ENCODE measurements at regions not wholly inside any gene's neighbourhood (a gene's known extent, or its start where the extent isn't known, plus 50 kb on each side); places are given as distances from the start of the nearest gene placed in this dataset.
"Not testable (repeated sequence)": the region's sequence is repeated elsewhere in the genome, so short reads cannot be mapped to it uniquely, and the experiment has no call there.

DNA sequence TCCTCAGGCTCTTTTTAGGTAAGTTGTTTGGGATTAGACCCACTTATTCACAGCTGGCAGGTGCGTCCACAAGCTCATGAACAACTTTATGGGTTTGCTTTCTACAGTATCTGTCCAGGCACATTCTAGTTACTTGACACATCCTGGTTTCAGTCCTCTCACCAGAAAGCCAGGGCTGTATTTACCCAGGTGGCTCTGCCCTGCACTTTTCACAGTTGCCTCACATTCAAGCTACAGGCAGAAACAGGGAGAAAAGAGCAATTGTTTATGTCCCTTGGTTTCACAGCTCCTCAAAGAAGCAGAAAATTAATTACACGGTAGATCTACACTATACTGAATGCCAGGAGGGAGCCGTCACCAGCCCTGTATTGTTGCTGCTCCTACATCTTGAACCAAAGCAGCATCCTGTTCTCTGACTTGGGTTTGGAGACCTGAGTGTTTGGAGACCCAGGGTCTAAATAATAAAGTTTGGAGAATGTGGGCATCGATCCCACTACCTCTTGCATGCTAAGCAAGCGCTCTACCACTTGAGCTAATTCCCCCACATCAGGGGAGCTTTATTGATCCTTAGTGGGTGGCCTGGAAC is 159.2 kb upstream of the ZNF322 start:
- H3K36me3 ChIP-seq (ENCODE audit: control insufficient read depth in 1 of 2, insufficient read depth in 2 of 2, low read length in 2 of 2); H3K4me3 ChIP-seq (ENCODE audit: low read depth in 1 of 2, low read length in 2 of 2); H3K9me3 ChIP-seq (ENCODE audit: control insufficient read depth in 1 of 2, low read length in 2 of 2); H3K27me3 ChIP-seq (ENCODE audit: low read depth, low read length); H3K27ac ChIP-seq (ENCODE audit: low read length); H3K4me1 ChIP-seq (ENCODE audit: control insufficient read depth in 1 of 2, insufficient read depth in 2 of 2, low read length in 2 of 2): not testable (repeated sequence)

DNA sequence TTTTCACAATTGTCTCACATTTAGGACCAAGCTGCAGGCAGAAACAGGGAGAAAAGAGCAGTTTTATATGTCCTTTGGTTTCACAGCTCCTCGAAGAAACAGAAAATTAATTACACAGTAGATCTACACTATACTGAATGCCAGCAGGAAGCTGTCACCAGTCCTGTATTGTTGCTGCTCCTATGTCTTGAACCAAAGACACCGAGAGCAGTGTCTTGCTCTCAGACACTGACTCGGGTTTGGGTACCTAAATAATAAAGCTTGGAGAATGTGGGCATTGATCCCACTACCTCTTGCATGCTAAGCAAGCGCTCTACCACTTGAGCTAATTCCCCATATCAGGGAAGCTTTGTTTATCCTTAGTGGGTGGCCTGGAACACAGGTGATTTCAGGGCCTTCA is 168.4 kb upstream of the ZNF322 start:
- not testable (repeated sequence) for H3K4me3 ChIP-seq (ENCODE audit: low read depth in 1 of 2, low read length in 2 of 2); H3K4me1 ChIP-seq (ENCODE audit: control insufficient read depth in 1 of 2, insufficient read depth in 2 of 2, low read length in 2 of 2); H3K27me3 ChIP-seq (ENCODE audit: low read depth, low read length); H3K36me3 ChIP-seq (ENCODE audit: control insufficient read depth in 1 of 2, insufficient read depth in 2 of 2, low read length in 2 of 2); H3K27ac ChIP-seq (ENCODE audit: low read length); H3K9me3 ChIP-seq (ENCODE audit: control insufficient read depth in 1 of 2, low read length in 2 of 2)

DNA sequence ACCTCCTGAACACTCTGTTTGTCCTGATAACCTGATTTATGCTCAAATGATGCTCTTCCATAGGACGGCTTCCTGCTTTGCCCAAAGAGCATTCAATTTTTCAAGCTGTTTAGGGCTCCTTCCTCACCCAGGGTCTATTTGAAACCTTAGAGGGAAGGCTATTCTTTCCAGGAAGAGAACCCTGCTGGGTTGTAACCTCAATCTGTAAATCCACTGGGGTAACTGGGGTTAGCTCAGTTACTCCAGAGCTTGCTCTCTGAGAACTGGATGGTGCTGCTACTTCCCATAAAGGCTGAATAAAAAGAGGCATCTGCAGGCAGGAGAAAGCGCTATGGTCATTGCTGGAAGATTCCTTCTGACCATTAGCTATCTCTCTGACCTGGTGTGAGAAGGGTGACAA is 169.9 kb upstream of the ZNF322 start:
- H3K27me3 ChIP-seq (ENCODE audit: low read depth, low read length); H3K9me3 ChIP-seq (ENCODE audit: control insufficient read depth in 1 of 2, low read length in 2 of 2); H3K4me1 ChIP-seq (ENCODE audit: control insufficient read depth in 1 of 2, insufficient read depth in 2 of 2, low read length in 2 of 2); H3K36me3 ChIP-seq (ENCODE audit: control insufficient read depth in 1 of 2, insufficient read depth in 2 of 2, low read length in 2 of 2); H3K27ac ChIP-seq (ENCODE audit: low read length); H3K4me3 ChIP-seq (ENCODE audit: low read depth in 1 of 2, low read length in 2 of 2): not testable (repeated sequence)

DNA sequence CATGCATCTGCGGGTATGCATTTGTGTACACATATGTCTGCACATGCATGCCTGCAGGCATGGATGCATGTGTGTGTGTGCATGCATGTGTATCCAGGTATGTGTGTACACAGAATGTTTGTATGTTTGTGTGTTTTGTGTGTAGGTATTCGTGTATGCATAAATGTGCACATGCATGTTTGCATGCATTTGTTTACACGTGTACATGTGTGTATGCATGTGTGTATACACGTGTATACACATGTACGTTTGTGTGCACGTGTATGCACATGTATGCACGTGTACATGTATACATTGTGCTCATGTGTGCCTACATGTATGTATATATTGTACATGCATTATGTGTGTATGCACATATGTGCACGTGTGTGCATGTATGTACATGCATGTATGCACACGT is 171.4 kb upstream of the ZNF322 start:
- H3K4me1 ChIP-seq (ENCODE audit: control insufficient read depth in 1 of 2, insufficient read depth in 2 of 2, low read length in 2 of 2); H3K27ac ChIP-seq (ENCODE audit: low read length); H3K4me3 ChIP-seq (ENCODE audit: low read depth in 1 of 2, low read length in 2 of 2); H3K9me3 ChIP-seq (ENCODE audit: control insufficient read depth in 1 of 2, low read length in 2 of 2); H3K36me3 ChIP-seq (ENCODE audit: control insufficient read depth in 1 of 2, insufficient read depth in 2 of 2, low read length in 2 of 2); H3K27me3 ChIP-seq (ENCODE audit: low read depth, low read length): not testable (repeated sequence)

DNA sequence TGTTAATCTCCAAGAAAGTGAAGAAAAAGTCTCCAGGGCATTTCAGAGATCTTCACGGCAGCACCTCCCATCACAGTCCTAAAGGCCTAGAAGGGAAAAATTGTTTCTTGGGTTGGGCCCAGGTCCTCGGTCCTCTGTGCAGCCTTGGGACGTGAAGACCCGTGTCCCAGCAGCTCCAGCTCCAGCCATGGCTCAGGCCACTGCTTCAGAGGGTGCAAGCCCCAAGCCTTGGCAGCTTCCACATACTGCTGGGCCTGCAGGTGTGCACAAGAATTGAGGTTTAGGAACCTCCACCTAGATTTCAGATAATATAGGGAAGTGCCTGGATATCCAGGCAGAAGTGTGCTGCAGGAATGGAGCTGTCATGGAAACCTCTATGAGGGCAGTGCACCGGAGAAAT is 176.2 kb upstream of the ZNF322 start:
- H3K9me3 ChIP-seq (ENCODE audit: control insufficient read depth in 1 of 2, low read length in 2 of 2); H3K4me1 ChIP-seq (ENCODE audit: control insufficient read depth in 1 of 2, insufficient read depth in 2 of 2, low read length in 2 of 2); H3K27me3 ChIP-seq (ENCODE audit: low read depth, low read length); H3K27ac ChIP-seq (ENCODE audit: low read length); H3K4me3 ChIP-seq (ENCODE audit: low read depth in 1 of 2, low read length in 2 of 2); H3K36me3 ChIP-seq (ENCODE audit: control insufficient read depth in 1 of 2, insufficient read depth in 2 of 2, low read length in 2 of 2): not testable (repeated sequence)

DNA sequence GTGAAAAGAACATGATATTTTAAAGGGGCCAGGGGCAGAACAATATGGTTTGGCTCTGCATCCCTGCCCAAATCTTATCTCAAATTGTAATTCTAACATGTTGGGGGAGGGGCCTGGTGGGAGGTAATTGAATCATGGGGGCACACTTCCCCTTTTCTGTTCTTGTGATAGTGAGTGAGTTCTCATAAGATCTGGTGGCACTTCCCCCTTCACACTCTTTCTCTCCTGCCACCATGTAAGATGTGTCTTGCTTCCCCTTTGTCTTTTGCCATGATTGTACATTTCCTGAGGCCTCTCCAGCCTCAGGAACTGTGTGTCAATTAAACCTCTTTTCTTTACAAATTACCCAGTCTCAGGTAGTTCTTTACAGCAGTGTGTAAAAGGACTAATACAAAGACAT is 177.1 kb upstream of the ZNF322 start:
- H3K4me3 ChIP-seq (ENCODE audit: low read depth in 1 of 2, low read length in 2 of 2); H3K27me3 ChIP-seq (ENCODE audit: low read depth, low read length); H3K36me3 ChIP-seq (ENCODE audit: control insufficient read depth in 1 of 2, insufficient read depth in 2 of 2, low read length in 2 of 2); H3K9me3 ChIP-seq (ENCODE audit: control insufficient read depth in 1 of 2, low read length in 2 of 2); H3K4me1 ChIP-seq (ENCODE audit: control insufficient read depth in 1 of 2, insufficient read depth in 2 of 2, low read length in 2 of 2); H3K27ac ChIP-seq (ENCODE audit: low read length): not testable (repeated sequence)

DNA sequence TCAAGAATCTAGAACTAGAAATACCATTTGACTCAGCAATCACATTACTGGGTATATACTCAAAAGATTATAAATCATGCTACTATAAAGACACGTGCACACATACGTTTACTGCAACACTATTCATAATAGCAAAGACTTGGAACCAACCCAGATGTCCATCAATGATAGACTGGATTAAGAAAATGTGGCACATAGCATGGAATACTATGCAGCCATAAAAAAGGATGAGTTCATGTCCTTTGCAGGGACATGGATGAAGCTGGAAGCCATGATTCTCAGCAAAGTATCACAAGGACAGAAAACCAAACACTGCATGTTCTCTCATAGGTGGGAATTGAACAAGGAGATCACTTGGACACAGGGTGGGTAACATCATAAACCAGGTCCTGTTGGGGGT is 185.3 kb upstream of the ZNF322 start:
- H3K4me3 ChIP-seq (ENCODE audit: low read depth in 1 of 2, low read length in 2 of 2); H3K4me1 ChIP-seq (ENCODE audit: control insufficient read depth in 1 of 2, insufficient read depth in 2 of 2, low read length in 2 of 2): not testable (repeated sequence)

DNA sequence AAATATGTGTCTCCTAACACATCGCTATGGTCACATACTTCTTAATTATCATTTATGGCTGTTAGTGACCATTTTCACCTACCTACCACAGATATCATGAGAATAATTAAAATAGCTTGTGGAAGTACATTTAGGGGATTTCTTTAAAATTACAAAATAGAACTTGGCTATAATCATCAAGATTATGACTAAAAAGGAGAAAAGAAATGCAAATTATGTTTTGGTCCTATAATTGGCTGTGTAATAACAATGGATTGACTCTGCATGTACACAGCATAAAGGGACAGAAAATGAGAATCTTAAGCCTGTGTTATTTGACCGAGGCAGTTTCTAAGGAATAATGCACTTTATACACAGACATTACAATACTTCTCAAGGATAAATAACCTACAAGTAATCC is 197.7 kb upstream of the ZNF322 start:
- H3K36me3 ChIP-seq (ENCODE audit: control insufficient read depth in 1 of 2, insufficient read depth in 2 of 2, low read length in 2 of 2); H3K27me3 ChIP-seq (ENCODE audit: low read depth, low read length); H3K27ac ChIP-seq (ENCODE audit: low read length); H3K4me1 ChIP-seq (ENCODE audit: control insufficient read depth in 1 of 2, insufficient read depth in 2 of 2, low read length in 2 of 2); H3K9me3 ChIP-seq (ENCODE audit: control insufficient read depth in 1 of 2, low read length in 2 of 2); H3K4me3 ChIP-seq (ENCODE audit: low read depth in 1 of 2, low read length in 2 of 2): not testable (repeated sequence)

More for the DNA sequence above, 185.3 kb upstream of the ZNF322 start:
- not testable (repeated sequence) for H3K27ac ChIP-seq (ENCODE audit: low read length); H3K36me3 ChIP-seq (ENCODE audit: control insufficient read depth in 1 of 2, insufficient read depth in 2 of 2, low read length in 2 of 2); H3K27me3 ChIP-seq (ENCODE audit: low read depth, low read length); H3K9me3 ChIP-seq (ENCODE audit: control insufficient read depth in 1 of 2, low read length in 2 of 2)

DNA sequence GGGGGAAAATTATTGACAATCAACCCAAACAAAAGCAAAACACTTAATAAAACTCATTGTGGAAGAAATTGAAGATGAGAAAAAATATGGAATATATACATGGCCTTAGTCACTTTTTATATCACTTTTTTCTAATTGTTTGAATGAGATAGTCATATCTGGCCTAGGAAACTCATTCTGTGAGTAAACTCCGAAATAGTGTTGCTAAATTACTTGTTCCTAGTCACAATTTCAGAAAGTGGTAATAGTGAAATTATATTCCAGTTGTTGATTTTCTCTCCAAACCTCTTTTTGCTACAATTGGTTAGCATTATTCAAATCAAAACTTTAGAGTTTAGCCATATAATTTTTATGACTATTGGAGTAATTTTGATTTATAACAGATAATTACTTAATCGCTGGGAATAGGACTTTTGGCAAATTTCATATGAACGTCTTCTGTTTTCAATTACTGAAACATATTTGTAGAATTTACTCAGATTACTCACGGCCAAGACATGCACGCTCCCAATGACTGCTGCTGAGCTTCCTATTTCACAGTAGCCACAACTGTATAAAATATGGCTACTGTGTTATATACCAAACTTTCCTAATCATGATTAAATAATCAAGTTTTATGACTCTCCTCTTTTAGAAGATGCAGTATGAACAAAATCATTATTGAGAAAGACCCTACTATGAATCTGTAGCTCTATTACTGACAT is 199.7 kb upstream of the ZNF322 start:
- not testable (repeated sequence) for H3K9me3 ChIP-seq (ENCODE audit: control insufficient read depth in 1 of 2, low read length in 2 of 2); H3K4me1 ChIP-seq (ENCODE audit: control insufficient read depth in 1 of 2, insufficient read depth in 2 of 2, low read length in 2 of 2); H3K27me3 ChIP-seq (ENCODE audit: low read depth, low read length); H3K27ac ChIP-seq (ENCODE audit: low read length); H3K4me3 ChIP-seq (ENCODE audit: low read depth in 1 of 2, low read length in 2 of 2); H3K36me3 ChIP-seq (ENCODE audit: control insufficient read depth in 1 of 2, insufficient read depth in 2 of 2, low read length in 2 of 2)

DNA sequence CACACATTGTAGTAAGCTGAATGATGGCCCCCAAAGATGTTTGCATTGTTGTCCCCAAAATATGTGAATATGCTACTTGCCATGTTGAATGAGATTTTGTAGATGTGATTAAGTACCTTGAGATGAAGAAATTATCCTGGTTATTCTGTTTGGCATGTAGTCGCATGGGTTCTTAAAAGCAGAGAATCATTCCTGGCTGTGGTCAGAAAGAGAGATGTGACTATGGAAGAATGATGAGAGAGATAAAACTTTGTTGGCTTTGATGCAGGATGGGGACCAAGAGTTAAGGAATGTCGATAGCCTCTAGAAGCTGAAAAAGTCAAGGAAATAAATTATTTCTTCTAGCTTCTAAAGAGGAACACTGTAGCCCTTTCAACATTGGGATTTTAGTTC is 200.2 kb upstream of the ZNF322 start:
- H3K27ac ChIP-seq (ENCODE audit: low read length); H3K4me3 ChIP-seq (ENCODE audit: low read depth in 1 of 2, low read length in 2 of 2); H3K4me1 ChIP-seq (ENCODE audit: control insufficient read depth in 1 of 2, insufficient read depth in 2 of 2, low read length in 2 of 2); H3K27me3 ChIP-seq (ENCODE audit: low read depth, low read length); H3K36me3 ChIP-seq (ENCODE audit: control insufficient read depth in 1 of 2, insufficient read depth in 2 of 2, low read length in 2 of 2); H3K9me3 ChIP-seq (ENCODE audit: control insufficient read depth in 1 of 2, low read length in 2 of 2): not testable (repeated sequence)

DNA sequence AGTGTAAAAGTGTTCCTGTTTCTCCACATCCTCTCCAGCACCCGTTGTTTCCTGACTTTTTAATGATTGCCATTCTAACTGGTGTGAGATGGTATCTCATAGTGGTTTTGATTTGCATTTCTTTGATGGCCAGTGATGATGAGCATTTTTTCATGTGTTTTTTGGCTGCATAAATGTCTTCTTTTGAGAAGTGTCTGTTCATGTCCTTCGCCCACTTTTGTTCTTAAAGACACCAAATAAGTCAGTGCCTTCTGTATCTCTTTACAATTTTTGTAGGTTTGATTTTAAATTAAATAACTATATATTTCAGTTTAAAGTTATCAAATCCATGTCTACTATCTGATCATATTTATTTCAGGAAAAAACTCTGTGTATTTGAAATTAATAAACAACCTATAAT is 202.4 kb upstream of the ZNF322 start:
- H3K9me3 ChIP-seq (ENCODE audit: control insufficient read depth in 1 of 2, low read length in 2 of 2); H3K4me3 ChIP-seq (ENCODE audit: low read depth in 1 of 2, low read length in 2 of 2); H3K27me3 ChIP-seq (ENCODE audit: low read depth, low read length); H3K4me1 ChIP-seq (ENCODE audit: control insufficient read depth in 1 of 2, insufficient read depth in 2 of 2, low read length in 2 of 2); H3K36me3 ChIP-seq (ENCODE audit: control insufficient read depth in 1 of 2, insufficient read depth in 2 of 2, low read length in 2 of 2); H3K27ac ChIP-seq (ENCODE audit: low read length): not testable (repeated sequence)

DNA sequence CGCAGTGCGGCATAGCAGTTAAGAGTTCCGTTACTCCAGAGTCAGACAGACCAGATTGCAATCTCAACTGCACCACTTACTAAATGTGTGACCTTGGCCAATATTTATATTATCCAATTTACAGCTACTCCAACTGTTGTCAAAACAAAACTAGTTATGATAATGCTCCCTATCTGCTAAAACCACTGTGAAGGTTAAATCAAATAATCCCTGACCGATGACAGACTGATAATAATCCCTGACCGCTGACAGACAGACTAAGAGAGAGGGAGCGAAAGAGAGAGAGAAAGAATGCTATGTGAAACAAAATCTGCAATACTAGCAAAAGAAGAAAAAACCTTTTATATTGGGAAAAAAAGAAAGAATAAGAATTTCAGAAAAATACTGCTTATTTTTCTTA is 204.1 kb upstream of the ZNF322 start:
- not testable (repeated sequence) for H3K9me3 ChIP-seq (ENCODE audit: control insufficient read depth in 1 of 2, low read length in 2 of 2); H3K36me3 ChIP-seq (ENCODE audit: control insufficient read depth in 1 of 2, insufficient read depth in 2 of 2, low read length in 2 of 2); H3K27me3 ChIP-seq (ENCODE audit: low read depth, low read length); H3K4me3 ChIP-seq (ENCODE audit: low read depth in 1 of 2, low read length in 2 of 2); H3K4me1 ChIP-seq (ENCODE audit: control insufficient read depth in 1 of 2, insufficient read depth in 2 of 2, low read length in 2 of 2); H3K27ac ChIP-seq (ENCODE audit: low read length)
